ENCODE measurements at regions not wholly inside any gene's neighbourhood (a gene's known extent, or its start where the extent isn't known, plus 50 kb on each side); places are given as distances from the start of the nearest gene placed in this dataset.

- intact Hi-C loops (cut with micrococcal nuclease) = no loop called here
- Histone ChIP-seq H3K79me2 (ENCODE audit: control insufficient read depth, insufficient read depth, low read length) (no peaks in the 10 kb centered on the region), H2AFZ (ENCODE audit: low read depth, low read length) (no peak overlapping the region), H3K36me3 (ENCODE audit: control insufficient read depth in 2 of 2, extremely low read depth in 1 of 2, insufficient read depth in 2 of 2, low read length in 2 of 2) (no peaks in the 10 kb centered on the region), H4K20me1 (replicated peaks; ENCODE audit: control insufficient read depth, extremely low read depth, insufficient read depth, low read length) (no peaks in the 10 kb centered on the region), H3K4me1 (ENCODE audit: control insufficient read depth, extremely low read depth, insufficient read depth, low read length) (no peaks in the 10 kb centered on the region), H3K4me2 (ENCODE audit: insufficient read depth, low read length) (no peak overlapping the region), H3K27me3 (ENCODE audit: control insufficient read depth in 2 of 2, insufficient read depth in 2 of 2, low read length in 2 of 2) (no peaks in the 10 kb centered on the region), H3K9me1 (replicated peaks; ENCODE audit: control insufficient read depth, extremely low read depth, insufficient read depth, low read length) (no peaks in the 10 kb centered on the region), H3K9ac (replicated peaks; ENCODE audit: extremely low read depth, insufficient read depth, low read length) (no peak overlapping the region), H3K9me3 (replicated peaks; ENCODE audit: control insufficient read depth, insufficient read depth, low read length) (no peaks in the 10 kb centered on the region), H3K27ac (ENCODE audit: insufficient read depth, low read depth, low read length) (no peak overlapping the region), H3K4me3 (replicated peaks in 1 of 3; ENCODE audit: insufficient read depth in 1 of 3, low read depth in 1 of 3, low read length in 3 of 3) (no peak overlapping the region)
- TF ChIP-seq EZH2 (IDR thresholded peaks at IDR 0.05; ENCODE audit: borderline replicate concordance, low read depth, low read length, severe bottlenecking) = no peak
- TF ChIP-seq MAX (IDR thresholded peaks at IDR 0.05; ENCODE audit: insufficient read depth, insufficient read length) = no peak
- no peak for TF ChIP-seq CTCF (IDR thresholded peaks at IDR 0.05; ENCODE audit: extremely low read depth in 1 of 2, insufficient read depth in 1 of 2, low read depth in 1 of 2, low read length in 2 of 2)
- no peak for TF ChIP-seq POLR2A (IDR thresholded peaks at IDR 0.05; ENCODE audit: low read depth, low read length)
- TF ChIP-seq JUN (IDR thresholded peaks at IDR 0.05; ENCODE audit: borderline replicate concordance, insufficient read depth, insufficient read length, low read depth) = no peak
- no peak for TF ChIP-seq POLR2AphosphoS5 (IDR thresholded peaks at IDR 0.05; ENCODE audit: insufficient read depth, low read depth, low read length)
- TF ChIP-seq FOS (IDR thresholded peaks at IDR 0.05; ENCODE audit: borderline replicate concordance, insufficient read depth, low read length) = no peak
- no peak for TF ChIP-seq MYC (IDR thresholded peaks at IDR 0.05; ENCODE audit: low read depth, low read length)
- no peak for TF ChIP-seq GATA2 (IDR thresholded peaks at IDR 0.05; ENCODE audit: insufficient read depth, insufficient read length, low read depth, low read length)
- POLR2A ChIA-PET = no interaction called here
- DNase-seq (ENCODE audit: low read depth, low spot score) = no peak
- dilution Hi-C loops (cut with MboI; ENCODE audit: extremely low pct_ligation_motif_present, low sequenced_read_pairs) = no loop called here
- no TSS peak for BruUV-seq (replicated peaks)
- CTCF ChIA-PET = no interaction called here
- FAIRE-seq = no peak
Observed at GRCh38 chr17:72554508-72554907, 433.7 kb downstream of the SOX9 start.
